ENCODE measurements at regions not wholly inside any gene's neighbourhood (a gene's known extent, or its start where the extent isn't known, plus 50 kb on each side); places are given as distances from the start of the nearest gene placed in this dataset.

GRCh38 chr7:24197852-24198251 is 86.1 kb upstream of the NPY start:
- Histone ChIP-seq H4K20me1 (no peaks in the 10 kb centered on the region), H3K4me1 (peaks cover 0 to 17% (median 15%) of the 10 kb centered on the region in 10 experiments; a peak in 15 of 20 replicates)

GRCh38 chr7:24199978-24200377 is 84.0 kb upstream of the NPY start:
- Histone ChIP-seq H3K36me3 (no peaks in the 10 kb centered on the region), H3K4me3 (no peak overlapping the region), H3K9me3 (replicated peaks in 1 of 11) (no peaks in the 10 kb centered on the region; a peak in 1 of 22 replicates), H4K20me1 (no peaks in the 10 kb centered on the region), H3K27me3 (no peaks in the 10 kb centered on the region), H3K4me2 (peak overlapping the region in 9 of 11 experiments; percentile 4 to 51 (median 35); a peak in 16 of 22 replicates), H3K4me1 (peaks cover 0 to 17% (median 15%) of the 10 kb centered on the region in 10 experiments; a peak in 15 of 20 replicates), H3K9ac (no peak overlapping the region), H3K27ac (peak overlapping the region in 4 of 11 experiments; percentile 6 to 62 (median 28); a peak in 6 of 22 replicates)
- no peak for TF ChIP-seq Cebpa-rat (IDR thresholded peaks at IDR 0.05)

More at GRCh38 chr7:24197852-24198251, 86.1 kb upstream of the NPY start:
- TF ChIP-seq Cebpa-rat (IDR thresholded peaks at IDR 0.05), result no peak
- Histone ChIP-seq H3K9me3 (replicated peaks in 1 of 11) (no peaks in the 10 kb centered on the region; a peak in 1 of 22 replicates), H3K4me3 (no peak overlapping the region), H3K4me2 (no peak overlapping the region), H3K27me3 (no peaks in the 10 kb centered on the region), H3K27ac (no peak overlapping the region), H3K36me3 (no peaks in the 10 kb centered on the region), H3K9ac (no peak overlapping the region)

GRCh38 chr7:24200407-24200966 is 83.5 kb upstream of the NPY start:
- Histone ChIP-seq H3K36me3 (no peaks in the 10 kb centered on the region), H3K9ac (no peak overlapping the region), H3K9me3 (replicated peaks in 1 of 11) (no peaks in the 10 kb centered on the region; a peak in 1 of 22 replicates), H3K4me1 (peaks cover 0 to 17% (median 15%) of the 10 kb centered on the region in 10 experiments; a peak in 15 of 20 replicates), H3K4me2 (peak overlapping the region in 9 of 11 experiments; percentile 4 to 51 (median 35); a peak in 16 of 22 replicates), H3K4me3 (no peak overlapping the region), H4K20me1 (no peaks in the 10 kb centered on the region), H3K27me3 (no peaks in the 10 kb centered on the region), H3K27ac (peak overlapping the region in 4 of 11 experiments; percentile 6 to 62 (median 22); a peak in 7 of 22 replicates)
- TF ChIP-seq Cebpa-rat (IDR thresholded peaks at IDR 0.05), result no peak

GRCh38 chr7:24201226-24201625 is 82.8 kb upstream of the NPY start:
- no peak for TF ChIP-seq Cebpa-rat (IDR thresholded peaks at IDR 0.05)
- Histone ChIP-seq H3K36me3 (no peaks in the 10 kb centered on the region), H4K20me1 (no peaks in the 10 kb centered on the region), H3K9ac (no peak overlapping the region), H3K4me2 (peak overlapping the region in 5 of 11 experiments; percentile 10 to 51 (median 47); a peak in 7 of 22 replicates), H3K9me3 (replicated peaks in 1 of 11) (no peaks in the 10 kb centered on the region; a peak in 1 of 22 replicates), H3K4me3 (no peak overlapping the region), H3K27me3 (no peaks in the 10 kb centered on the region), H3K4me1 (peaks cover 0 to 17% (median 15%) of the 10 kb centered on the region in 10 experiments; a peak in 15 of 20 replicates), H3K27ac (peak overlapping the region in 3 of 11 experiments; percentile 20 to 62 (median 23); a peak in 4 of 22 replicates)

- H3K4me3 ChIP-seq, result no peak overlapping the region
- H3K4me1 ChIP-seq, result peaks cover 0 to 8% (median 6%) of the 10 kb centered on the region in 10 experiments; a peak in 7 of 20 replicates
- H3K9me3 ChIP-seq (replicated peaks in 1 of 11), result no peaks in the 10 kb centered on the region
- H3K4me2 ChIP-seq, result no peak overlapping the region
- no peak overlapping the region for H3K27ac ChIP-seq
- no peak for TF ChIP-seq Cebpa-rat (IDR thresholded peaks at IDR 0.05)
- no peak overlapping the region for H3K9ac ChIP-seq
- no peaks in the 10 kb centered on the region for H3K27me3 ChIP-seq
- no peaks in the 10 kb centered on the region for H4K20me1 ChIP-seq
- no peaks in the 10 kb centered on the region for H3K36me3 ChIP-seq
Observed at GRCh38 chr7:24212073-24212472, 71.9 kb upstream of the NPY start.

GRCh38 chr7:24213311-24213710 is 70.7 kb upstream of the NPY start:
- no peaks in the 10 kb centered on the region for H4K20me1 ChIP-seq
- H3K36me3 ChIP-seq, result no peaks in the 10 kb centered on the region
- peaks cover 0 to 15% (median 10%) of the 10 kb centered on the region in 10 experiments; a peak in 9 of 20 replicates for H3K4me1 ChIP-seq
- no peak overlapping the region for H3K9ac ChIP-seq
- H3K4me3 ChIP-seq, result no peak overlapping the region
- no peaks in the 10 kb centered on the region for H3K27me3 ChIP-seq
- TF ChIP-seq Cebpa-rat (IDR thresholded peaks at IDR 0.05), result no peak
- no peak overlapping the region for H3K27ac ChIP-seq
- no peak overlapping the region for H3K4me2 ChIP-seq
- no peaks in the 10 kb centered on the region for H3K9me3 ChIP-seq (replicated peaks in 1 of 11)

GRCh38 chr7:24214670-24215069 is 69.3 kb upstream of the NPY start:
- Histone ChIP-seq H3K4me3 (no peak overlapping the region), H3K36me3 (no peaks in the 10 kb centered on the region), H3K27me3 (no peaks in the 10 kb centered on the region)

GRCh38 chr7:24216576-24217125 is 67.3 kb upstream of the NPY start:
- no peaks in the 10 kb centered on the region for H3K27me3 ChIP-seq
- peak overlapping the region in 5 of 11 experiments; percentile 1 to 32 (median 4); a peak in 3 of 22 replicates for H3K4me2 ChIP-seq
- no peaks in the 10 kb centered on the region for H4K20me1 ChIP-seq
- H3K36me3 ChIP-seq, result no peaks in the 10 kb centered on the region
- peaks cover 0 to 15% (median 10%) of the 10 kb centered on the region in 10 experiments; a peak in 9 of 20 replicates for H3K4me1 ChIP-seq
- no peak overlapping the region for H3K4me3 ChIP-seq
- H3K9ac ChIP-seq, result no peak overlapping the region
- peaks cover 0 to 3% (median 0%) of the 10 kb centered on the region in 11 experiments; a peak in 1 of 22 replicates for H3K9me3 ChIP-seq (replicated peaks in 1 of 11)
- no peak for TF ChIP-seq Cebpa-rat (IDR thresholded peaks at IDR 0.05)
- no peak overlapping the region for H3K27ac ChIP-seq

More at GRCh38 chr7:24214670-24215069, 69.3 kb upstream of the NPY start:
- Histone ChIP-seq H3K4me1 (peaks cover 0 to 15% (median 10%) of the 10 kb centered on the region in 10 experiments; a peak in 9 of 20 replicates), H3K4me2 (no peak overlapping the region), H3K27ac (no peak overlapping the region), H4K20me1 (no peaks in the 10 kb centered on the region), H3K9me3 (replicated peaks in 1 of 11) (no peaks in the 10 kb centered on the region), H3K9ac (no peak overlapping the region)
- no peak for TF ChIP-seq Cebpa-rat (IDR thresholded peaks at IDR 0.05)

GRCh38 chr7:24221500-24221899 is 62.5 kb upstream of the NPY start:
- H3K9ac ChIP-seq, result no peak overlapping the region
- no peak for TF ChIP-seq Cebpa-rat (IDR thresholded peaks at IDR 0.05)
- H3K4me2 ChIP-seq, result no peak overlapping the region
- H4K20me1 ChIP-seq, result no peaks in the 10 kb centered on the region
- H3K27me3 ChIP-seq, result no peaks in the 10 kb centered on the region
- H3K9me3 ChIP-seq (replicated peaks in 1 of 11), result peaks cover 13 to 23% (median 16%) of the 10 kb centered on the region in 11 experiments
- H3K36me3 ChIP-seq, result no peaks in the 10 kb centered on the region
- H3K27ac ChIP-seq, result no peak overlapping the region
- peaks cover under 1 to 21% (median 14%) of the 10 kb centered on the region in 10 experiments; a peak in 19 of 20 replicates for H3K4me1 ChIP-seq
- H3K4me3 ChIP-seq, result no peak overlapping the region

Measured in BLaER1 treated with 17β-estradiol and CSF1 and Interleukin-3, amounts not matched to agents 10 nM and 100 nM (cell line).